ENCODE measurements at regions not wholly inside any gene's neighbourhood (a gene's known extent, or its start where the extent isn't known, plus 50 kb on each side); places are given as distances from the start of the nearest gene placed in this dataset.
"Not testable (repeated sequence)": the region's sequence is repeated elsewhere in the genome, so short reads cannot be mapped to it uniquely, and the experiment has no call there.

- DNase-seq, result no peak
- Histone ChIP-seq H3K36me3 (no peaks in the 10 kb centered on the region), H3K27me3 (no peaks in the 10 kb centered on the region), H3K9me3 (no peaks in the 10 kb centered on the region), H3K4me3 (no peak overlapping the region), H3K27ac (no peak overlapping the region), H3K4me1 (peaks cover 0 to 4% (median 0%) of the 10 kb centered on the region in 4 donors)
- 78 to 82% methylated on average over 6 of the region's 6 CpGs for WGBS, 2 donors
- ATAC-seq (ENCODE audit: low FRiP score in 2 of 2), result no peak
- no peak for TF ChIP-seq EP300 (IDR thresholded peaks at IDR 0.05)
- TF ChIP-seq POLR2AphosphoS5 (IDR thresholded peaks at IDR 0.05), result no peak
Observed at GRCh38 chr1:165114889-165115285, 241.6 kb downstream of the LMX1A start.

GRCh38 chr1:165114022-165114888 is 242.3 kb downstream of the LMX1A start:
- no peaks in the 10 kb centered on the region for H3K9me3 ChIP-seq
- no peaks in the 10 kb centered on the region for H3K27me3 ChIP-seq
- H3K36me3 ChIP-seq, result no peaks in the 10 kb centered on the region
- no peak for TF ChIP-seq EP300 (IDR thresholded peaks at IDR 0.05)
- no peak for TF ChIP-seq POLR2A (IDR thresholded peaks at IDR 0.05)
- no peak for TF ChIP-seq POLR2AphosphoS5 (IDR thresholded peaks at IDR 0.05)
- TF ChIP-seq CTCF (IDR thresholded peaks at IDR 0.05), result peak in 5 of 6 experiments; percentile 50 to 65 (median 59)
- peak in 1 of 2 donors; percentile 45 for ATAC-seq (ENCODE audit: low FRiP score in 2 of 2)
- peaks cover 0 to 4% (median 0%) of the 10 kb centered on the region in 4 donors for H3K4me1 ChIP-seq
- WGBS, 2 donors, result 22 to 23% methylated on average over 14 of the region's 14 CpGs
- no peak for DNase-seq
- H3K4me3 ChIP-seq, result no peak overlapping the region
- H3K27ac ChIP-seq, result no peak overlapping the region

- WGBS, 2 donors, result 85 to 88% methylated on average over 7 of the region's 7 CpGs
- no peak for ATAC-seq (ENCODE audit: low FRiP score in 2 of 2)
- Histone ChIP-seq H3K4me3 (no peak overlapping the region), H3K36me3 (no peaks in the 10 kb centered on the region), H3K27me3 (no peaks in the 10 kb centered on the region), H3K9me3 (no peaks in the 10 kb centered on the region), H3K27ac (no peak overlapping the region), H3K4me1 (no peaks in the 10 kb centered on the region)
- no peak for DNase-seq
- TF ChIP-seq CTCF (IDR thresholded peaks at IDR 0.05) (no peak), POLR2A (IDR thresholded peaks at IDR 0.05) (no peak), EP300 (IDR thresholded peaks at IDR 0.05) (no peak), POLR2AphosphoS5 (IDR thresholded peaks at IDR 0.05) (no peak)
Observed at GRCh38 chr1:165112260-165112659, 244.3 kb downstream of the LMX1A start.

- Histone ChIP-seq H3K4me1 (no peaks in the 10 kb centered on the region), H3K4me3 (no peak overlapping the region), H3K9me3 (no peaks in the 10 kb centered on the region), H3K27me3 (no peaks in the 10 kb centered on the region), H3K27ac (no peak overlapping the region), H3K36me3 (no peaks in the 10 kb centered on the region)
- TF ChIP-seq POLR2AphosphoS5 (IDR thresholded peaks at IDR 0.05), result no peak
- TF ChIP-seq POLR2A (IDR thresholded peaks at IDR 0.05), result no peak
- TF ChIP-seq EP300 (IDR thresholded peaks at IDR 0.05), result no peak
- no peak for TF ChIP-seq CTCF (IDR thresholded peaks at IDR 0.05)
- no peak for DNase-seq
- ATAC-seq (ENCODE audit: low FRiP score in 2 of 2), result no peak
- WGBS, 2 donors, result 55 to 62% methylated on average over 2 to 4 of the region's 4 CpGs
Observed at GRCh38 chr1:165109013-165109412, 247.5 kb downstream of the LMX1A start.

- not testable (repeated sequence) for H3K4me1 ChIP-seq; H3K36me3 ChIP-seq; ATAC-seq (ENCODE audit: low FRiP score in 2 of 2); H3K27me3 ChIP-seq; H3K4me3 ChIP-seq; H3K27ac ChIP-seq; DNase-seq
- H3K9me3 ChIP-seq, result peaks cover 0 to 12% (median 3%) of the 10 kb centered on the region in 4 donors
- 70 to 74% methylated on average over 7 of the region's 7 CpGs for WGBS, 2 donors
Observed at GRCh38 chr1:165092542-165093162, 263.9 kb downstream of the LMX1A start.
